Activated naive CD8-positive, alpha-beta T cell treated with anti-CD3 and anti-CD28 coated beads, Interleukin-2, amount 50 U/mL, for 24 hours (primary cell): ENCODE measurements at regions not wholly inside any gene's neighbourhood (a gene's known extent, or its start where the extent isn't known, plus 50 kb on each side); places are given as distances from the start of the nearest gene placed in this dataset.

Source experiments
- ATAC-seq: fragments of 150-1000 bp; cut with Tn5 transposase; one replicate; pipeline ENCODE4 v1.10.0; 2021
- DNase-seq: peaks from one replicate; pipeline ENCODE4 v3.0.0; 2021
- H3K27ac Mint-ChIP-seq: one replicate; pipeline ENCODE4 v1.8.0; 2021; ENCODE audit warnings: mild to moderate bottlenecking, mixed read lengths
- H3K27me3 Mint-ChIP-seq: one replicate; pipeline ENCODE4 v1.8.0; 2021; ENCODE audit warnings: mixed read lengths
- H3K36me3 Mint-ChIP-seq: one replicate; pipeline ENCODE4 v1.8.0; 2021; ENCODE audit warnings: low read depth, mixed read lengths
- H3K4me1 Mint-ChIP-seq: one replicate; pipeline ENCODE4 v1.8.0; 2021; ENCODE audit warnings: mixed read lengths
- H3K4me3 Mint-ChIP-seq: one replicate; pipeline ENCODE4 v1.8.0; 2021; ENCODE audit warnings: mild to moderate bottlenecking, moderate library complexity, mixed read lengths
- H3K9me3 Mint-ChIP-seq: one replicate; pipeline ENCODE4 v1.8.0; 2021; ENCODE audit warnings: mixed read lengths

DNA sequence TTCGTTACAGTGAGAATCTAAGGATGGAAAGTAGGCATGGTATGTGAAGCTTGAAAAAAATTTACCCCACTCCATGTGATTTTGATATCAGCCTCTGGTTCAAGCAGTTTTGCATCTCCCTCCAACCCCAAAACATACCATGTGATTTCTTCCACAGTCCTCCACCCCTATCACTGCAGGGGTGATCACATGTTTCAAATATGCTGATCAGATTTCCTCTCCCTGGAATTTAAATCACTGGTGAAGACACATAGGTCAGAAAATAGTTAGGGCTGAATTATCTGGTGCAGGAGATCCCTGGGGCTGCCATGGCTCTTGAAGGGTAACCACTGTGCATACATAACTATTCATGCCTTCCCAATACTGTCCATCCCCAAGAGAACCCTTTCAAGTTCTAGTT, 119.7 kb upstream of the THRB start:
- ATAC-seq (no peak), DNase-seq (no peak)
- Mint-ChIP-seq H3K9me3 (no peaks in the 10 kb centered on the region), H3K4me3 (no peak overlapping the region), H3K36me3 (no peaks in the 10 kb centered on the region), H3K27me3 (no peaks in the 10 kb centered on the region), H3K4me1 (no peaks in the 10 kb centered on the region), H3K27ac (no peak overlapping the region)

DNA sequence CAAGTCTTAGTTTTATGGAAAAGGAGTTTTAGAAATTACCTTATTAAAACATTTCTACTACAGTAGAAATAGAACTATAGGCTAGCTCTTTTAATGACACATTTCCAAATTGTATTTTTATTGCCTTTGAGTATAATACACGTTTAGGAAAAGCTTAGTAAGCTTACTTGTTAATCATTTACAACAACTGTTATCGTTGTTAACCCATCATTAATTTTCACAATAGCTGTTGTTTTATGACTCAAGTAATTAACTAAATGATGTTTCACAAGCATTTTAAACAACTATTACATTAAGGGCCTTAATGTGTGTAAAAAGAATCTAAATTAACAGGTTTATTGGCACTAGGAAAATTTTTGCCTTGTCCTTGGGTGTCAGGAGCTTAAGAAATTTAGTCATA, 120.5 kb upstream of the THRB start:
- Mint-ChIP-seq H3K4me3 (no peak overlapping the region), H3K4me1 (no peaks in the 10 kb centered on the region), H3K36me3 (no peaks in the 10 kb centered on the region), H3K27me3 (no peaks in the 10 kb centered on the region), H3K9me3 (no peaks in the 10 kb centered on the region), H3K27ac (no peak overlapping the region)
- ATAC-seq (no peak), DNase-seq (no peak)

DNA sequence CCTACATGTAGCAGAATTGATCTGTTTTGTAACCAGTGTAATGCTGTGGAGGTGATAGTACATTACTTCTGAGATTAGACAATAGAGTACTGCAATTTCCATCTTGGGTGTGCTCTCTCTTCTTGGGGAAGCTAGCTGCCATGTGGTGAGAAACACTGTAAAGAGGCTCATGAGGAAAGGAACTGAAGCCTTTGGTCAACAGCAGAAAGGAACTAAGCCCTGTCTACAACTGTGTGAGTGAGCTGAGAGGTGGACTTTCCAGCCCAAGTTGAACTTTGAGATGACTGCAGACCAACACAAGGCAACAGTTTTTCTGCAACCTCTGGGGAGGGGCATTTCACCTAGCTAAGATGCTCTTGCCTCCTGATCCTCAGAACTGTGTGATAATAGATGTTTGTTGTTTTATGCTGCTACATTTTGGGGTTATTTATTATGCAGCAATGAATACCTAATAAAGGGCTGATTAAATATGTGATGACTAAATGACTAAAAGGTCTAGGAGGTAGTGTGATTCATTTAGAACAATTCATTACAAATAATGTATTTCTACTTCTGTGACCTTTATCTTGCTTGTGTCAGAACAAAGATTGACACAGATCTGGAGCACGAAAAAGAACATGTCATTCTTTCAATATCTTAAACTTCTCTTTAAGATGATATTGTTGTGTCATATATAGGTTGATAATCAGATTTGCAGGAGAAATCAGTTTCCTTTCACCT, 121.6 kb upstream of the THRB start:
- H3K27me3 Mint-ChIP-seq, result no peaks in the 10 kb centered on the region
- no peaks in the 10 kb centered on the region for H3K4me1 Mint-ChIP-seq
- no peaks in the 10 kb centered on the region for H3K36me3 Mint-ChIP-seq
- no peaks in the 10 kb centered on the region for H3K9me3 Mint-ChIP-seq
- DNase-seq (no peak), ATAC-seq (no peak)
- H3K27ac Mint-ChIP-seq, result no peak overlapping the region
- H3K4me3 Mint-ChIP-seq, result no peak overlapping the region

DNA sequence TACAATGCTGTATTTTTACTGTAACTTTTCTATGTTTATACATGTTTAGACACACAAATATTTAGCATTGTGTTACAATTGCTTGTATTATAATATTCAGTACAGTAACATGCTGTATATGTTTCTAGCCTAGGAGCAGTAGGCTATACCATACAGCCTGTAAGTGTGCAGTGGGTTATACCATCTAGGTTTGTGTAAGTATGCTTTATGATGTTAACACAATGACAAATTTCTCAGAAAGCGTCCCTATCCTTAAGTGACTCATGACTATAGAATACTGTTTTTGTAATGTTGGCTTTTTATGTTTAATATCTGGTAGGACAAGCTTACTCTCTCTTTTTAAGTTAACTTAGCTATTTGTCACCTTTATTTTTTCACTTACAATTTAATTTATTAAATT, 127.5 kb upstream of the THRB start:
- Mint-ChIP-seq H3K4me1 (no peaks in the 10 kb centered on the region), H3K4me3 (no peak overlapping the region), H3K36me3 (no peaks in the 10 kb centered on the region), H3K9me3 (no peaks in the 10 kb centered on the region), H3K27ac (no peak overlapping the region), H3K27me3 (no peaks in the 10 kb centered on the region)
- DNase-seq (no peak), ATAC-seq (no peak)

DNA sequence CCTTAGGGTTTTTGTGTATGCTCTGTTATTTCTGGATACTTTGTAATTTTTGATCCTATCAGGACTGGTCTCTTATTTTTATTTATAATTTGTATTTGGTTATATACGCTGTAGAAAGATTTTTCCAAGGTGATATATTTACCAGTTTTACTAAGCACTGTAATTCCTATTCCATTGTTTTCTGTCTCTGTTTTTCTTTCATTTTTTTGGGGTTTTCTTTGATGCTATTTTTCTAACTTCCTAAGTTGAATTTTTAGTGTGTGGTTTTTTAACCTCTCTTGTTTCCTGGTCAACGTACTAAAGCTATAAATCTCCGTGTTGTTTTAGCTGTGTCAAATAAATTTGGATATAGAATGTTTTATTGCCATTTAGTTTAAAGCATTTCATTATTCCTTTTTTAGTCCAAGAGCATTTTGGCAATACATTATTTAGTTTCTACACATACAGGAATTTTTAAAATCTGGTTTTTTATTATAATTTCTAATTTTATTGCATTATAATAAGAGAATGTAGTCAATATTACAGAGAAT, 128.1 kb upstream of the THRB start:
- Mint-ChIP-seq H3K4me1 (no peaks in the 10 kb centered on the region), H3K36me3 (no peaks in the 10 kb centered on the region)

DNA sequence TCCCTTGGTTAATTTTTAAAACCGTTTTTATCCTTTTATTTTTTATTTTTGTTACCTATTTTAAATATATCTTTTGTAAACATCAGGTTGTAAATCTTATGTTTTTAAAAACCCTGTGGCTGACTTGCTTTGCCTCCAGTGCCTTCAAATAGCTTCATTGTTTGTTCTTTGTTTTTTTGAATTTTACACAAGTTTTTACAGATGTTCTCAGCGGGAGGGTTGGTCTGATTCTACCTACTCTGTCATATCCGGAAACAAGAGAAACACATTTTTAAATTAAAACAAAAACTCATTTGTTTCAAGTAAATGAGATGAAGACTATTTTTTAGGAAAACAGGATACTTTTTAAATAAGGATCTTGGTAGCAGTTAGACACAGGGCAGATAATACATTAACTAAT, 129.0 kb upstream of the THRB start:
- Mint-ChIP-seq H3K36me3 (no peaks in the 10 kb centered on the region), H3K4me1 (no peaks in the 10 kb centered on the region), H3K27me3 (no peaks in the 10 kb centered on the region), H3K9me3 (no peaks in the 10 kb centered on the region), H3K27ac (no peak overlapping the region), H3K4me3 (no peak overlapping the region)
- no peak for DNase-seq
- ATAC-seq, result no peak

More for the DNA sequence above, 128.1 kb upstream of the THRB start:
- no peak overlapping the region for H3K27ac Mint-ChIP-seq
- no peaks in the 10 kb centered on the region for H3K27me3 Mint-ChIP-seq
- no peak for ATAC-seq
- no peak overlapping the region for H3K4me3 Mint-ChIP-seq
- DNase-seq, result no peak
- no peaks in the 10 kb centered on the region for H3K9me3 Mint-ChIP-seq

DNA sequence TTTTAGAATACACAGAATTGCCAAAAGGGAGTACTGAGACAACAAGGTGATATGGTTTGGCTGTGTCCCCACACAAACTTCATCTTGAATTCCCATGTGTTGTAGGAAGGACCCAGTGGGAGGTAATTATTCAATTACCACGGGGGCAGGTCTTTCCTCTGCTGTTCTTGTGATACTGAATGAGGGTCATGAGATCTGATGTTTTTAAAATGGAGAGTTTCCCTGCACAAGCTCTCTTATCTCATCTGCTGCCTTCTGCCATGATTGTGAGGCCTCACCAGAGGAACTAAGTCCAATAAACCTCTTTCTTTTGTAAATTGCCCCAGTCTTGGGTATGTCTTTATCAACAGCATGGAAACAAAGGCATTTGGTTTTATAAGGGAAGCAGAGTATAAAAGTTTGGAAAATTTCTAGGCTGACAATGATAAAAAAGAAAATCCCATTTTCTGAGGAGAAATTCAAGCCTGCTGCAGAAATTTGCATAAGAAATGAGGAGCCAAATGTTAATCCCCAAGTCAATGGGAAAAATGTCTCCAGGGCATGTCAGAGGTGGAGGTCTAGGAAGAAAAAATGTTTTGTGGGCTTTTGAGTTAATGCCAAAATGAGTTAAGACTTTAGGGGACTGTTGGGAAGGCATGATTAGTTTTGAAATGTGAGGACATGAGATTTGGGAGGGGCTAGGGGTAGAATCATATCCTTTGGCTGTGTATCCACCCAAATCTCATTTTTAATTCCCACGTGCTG, 130.5 kb upstream of the THRB start:
- ATAC-seq (no peak), DNase-seq (no peak)
- Mint-ChIP-seq H3K9me3 (no peaks in the 10 kb centered on the region), H3K27me3 (no peaks in the 10 kb centered on the region), H3K4me3 (no peak overlapping the region), H3K36me3 (no peaks in the 10 kb centered on the region), H3K27ac (no peak overlapping the region), H3K4me1 (no peaks in the 10 kb centered on the region)

DNA sequence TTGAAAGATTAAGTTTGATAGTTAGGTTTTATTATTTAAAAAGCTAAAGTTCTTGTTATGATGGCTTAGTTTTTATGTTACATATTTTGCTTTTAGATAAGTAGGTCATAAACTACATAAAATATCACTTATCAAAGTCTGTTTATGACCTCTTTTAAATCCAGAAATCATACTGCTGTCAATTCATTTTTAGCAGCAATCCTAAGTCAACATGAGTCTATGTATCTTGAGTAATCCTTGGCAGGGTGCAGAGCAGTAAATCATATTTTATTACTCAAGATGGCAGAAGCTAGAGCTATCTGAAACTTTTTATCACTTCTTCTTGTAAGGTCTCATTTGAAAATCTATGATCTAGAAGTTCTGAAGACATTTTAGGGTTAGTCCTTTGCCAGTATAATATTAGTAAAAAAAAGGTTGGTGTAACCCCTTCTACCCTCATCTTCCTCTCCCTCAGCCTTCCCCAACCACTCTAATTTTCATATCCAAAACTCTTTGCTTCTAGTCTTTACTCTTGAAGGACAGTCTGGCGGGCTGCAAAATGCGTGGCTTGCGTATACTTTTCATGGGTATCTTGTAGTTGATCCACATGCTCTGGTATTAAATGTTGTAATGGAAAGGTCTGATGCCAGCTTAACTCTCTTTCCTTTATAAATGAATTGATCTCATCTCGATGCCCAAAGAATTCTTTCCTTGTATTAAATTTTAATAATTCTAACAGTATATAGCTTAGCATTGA, 134.0 kb upstream of the THRB start:
- ATAC-seq (no peak), DNase-seq (no peak)
- Mint-ChIP-seq H3K4me3 (no peak overlapping the region), H3K27me3 (no peaks in the 10 kb centered on the region), H3K27ac (no peak overlapping the region), H3K9me3 (no peaks in the 10 kb centered on the region), H3K36me3 (no peaks in the 10 kb centered on the region), H3K4me1 (no peaks in the 10 kb centered on the region)

DNA sequence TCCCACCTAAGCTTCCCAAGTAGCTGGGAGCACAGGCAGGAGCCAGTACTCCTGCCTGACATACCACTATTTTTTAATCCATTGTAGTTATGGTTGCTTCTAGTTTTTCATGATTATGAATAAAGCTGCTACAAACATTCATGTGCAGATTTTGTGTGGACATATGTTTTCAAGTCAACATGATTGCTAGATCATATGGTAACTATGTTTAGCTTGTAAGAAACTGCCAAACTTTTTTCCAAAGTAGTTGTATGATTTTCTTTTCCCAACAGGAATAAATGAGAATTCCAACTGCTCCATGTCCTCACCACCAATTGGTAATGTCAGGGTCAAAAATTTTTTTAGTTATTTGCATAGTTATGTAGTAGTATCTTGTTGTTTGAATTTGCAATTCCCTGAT, 136.8 kb upstream of the THRB start:
- H3K4me3 Mint-ChIP-seq, result no peak overlapping the region
- no peaks in the 10 kb centered on the region for H3K36me3 Mint-ChIP-seq
- no peak overlapping the region for H3K27ac Mint-ChIP-seq
- DNase-seq (no peak), ATAC-seq (no peak)
- peaks cover 9% of the 10 kb centered on the region for H3K9me3 Mint-ChIP-seq
- no peaks in the 10 kb centered on the region for H3K27me3 Mint-ChIP-seq
- no peaks in the 10 kb centered on the region for H3K4me1 Mint-ChIP-seq

DNA sequence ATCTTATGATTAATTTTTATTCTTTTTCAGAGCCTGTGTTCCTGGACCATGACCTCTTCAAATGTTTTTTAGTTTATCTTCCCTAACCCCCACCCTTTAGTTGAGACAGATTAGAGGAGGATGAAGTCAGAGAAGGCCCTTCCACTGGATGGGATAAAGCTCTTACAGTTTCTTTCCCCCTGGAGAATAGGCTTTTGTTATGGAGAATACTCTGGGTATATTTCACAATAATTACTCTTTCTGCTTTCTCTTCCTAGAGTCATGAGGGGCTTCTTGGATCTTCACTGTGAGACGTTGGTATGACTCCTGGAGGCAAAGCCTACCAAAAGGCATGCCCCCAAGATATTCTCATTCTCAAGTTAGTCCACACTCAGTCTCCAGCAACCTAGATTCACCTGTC, 144.4 kb upstream of the THRB start:
- peaks cover 10% of the 10 kb centered on the region for H3K9me3 Mint-ChIP-seq
- H3K36me3 Mint-ChIP-seq, result no peaks in the 10 kb centered on the region
- no peak for DNase-seq
- no peaks in the 10 kb centered on the region for H3K27me3 Mint-ChIP-seq
- no peak overlapping the region for H3K4me3 Mint-ChIP-seq
- H3K4me1 Mint-ChIP-seq, result no peaks in the 10 kb centered on the region
- no peak for ATAC-seq
- H3K27ac Mint-ChIP-seq, result no peak overlapping the region

DNA sequence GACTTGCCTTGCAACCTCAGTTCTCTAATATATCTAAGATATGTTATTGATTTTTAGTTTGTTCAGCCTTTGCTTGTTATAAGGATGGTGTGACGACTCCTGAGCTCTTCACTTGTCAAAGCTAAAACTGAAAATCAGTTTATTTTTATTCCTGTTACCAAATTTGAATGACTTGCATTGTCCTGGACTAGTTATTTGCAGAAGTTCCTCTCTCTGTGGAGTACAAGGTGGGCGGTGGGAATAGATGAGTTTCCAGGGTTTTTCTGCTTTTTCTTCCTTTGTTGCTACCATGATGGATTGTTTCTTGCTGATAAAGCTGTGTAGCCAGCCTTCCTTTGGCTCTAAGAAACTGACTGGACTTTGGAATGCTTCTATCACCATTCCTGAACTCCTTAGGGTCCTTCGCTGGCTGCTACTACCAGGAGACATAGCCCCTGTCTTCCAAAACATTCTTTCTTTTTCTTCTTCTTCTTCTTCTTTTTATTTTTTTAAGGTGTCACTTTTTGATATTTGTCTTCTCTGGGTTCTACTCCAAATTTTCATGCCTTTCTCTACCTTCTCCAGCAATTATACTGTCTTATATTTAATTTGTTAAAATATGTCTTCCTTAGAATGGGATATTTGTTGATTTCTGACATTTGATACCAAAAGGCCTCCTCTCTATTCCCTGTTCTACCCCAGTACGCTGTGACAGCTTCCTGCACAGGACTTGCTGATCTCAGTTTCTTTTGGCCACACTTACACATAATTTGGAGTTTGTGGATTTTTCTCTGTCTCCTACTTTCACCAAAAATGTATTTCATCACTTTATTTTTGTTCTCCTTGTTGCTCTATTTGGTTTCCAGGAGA, 145.1 kb upstream of the THRB start:
- Mint-ChIP-seq H3K27me3 (no peaks in the 10 kb centered on the region), H3K4me3 (no peak overlapping the region), H3K36me3 (no peaks in the 10 kb centered on the region), H3K4me1 (no peaks in the 10 kb centered on the region), H3K9me3 (peaks cover 9% of the 10 kb centered on the region), H3K27ac (no peak overlapping the region)
- DNase-seq (no peak), ATAC-seq (no peak)

DNA sequence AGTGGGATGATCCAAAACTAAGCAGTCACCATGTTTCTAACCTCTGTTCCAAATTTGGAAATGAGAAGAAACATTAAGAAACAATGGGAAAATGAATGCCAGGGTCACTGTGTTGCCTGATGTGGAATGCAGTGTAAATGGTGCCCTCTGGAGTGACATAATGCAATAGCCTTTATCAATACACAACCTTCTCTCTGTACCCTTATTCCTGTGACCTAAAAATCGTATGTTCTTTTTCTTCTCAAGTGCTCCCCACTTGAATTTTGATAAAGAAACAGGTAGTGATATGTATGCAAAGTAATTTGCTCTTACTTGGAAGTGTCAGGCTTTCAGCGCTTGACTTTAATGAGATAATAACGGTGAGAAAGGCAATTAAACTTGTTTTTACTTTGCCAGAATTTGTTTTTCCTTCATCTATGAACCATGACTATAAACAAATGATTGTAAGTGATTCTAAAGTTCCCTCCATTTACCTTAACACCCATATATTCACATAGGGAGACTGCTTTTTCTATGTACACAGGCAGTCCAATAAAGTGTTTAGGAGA, 145.8 kb upstream of the THRB start:
- Mint-ChIP-seq H3K4me3 (no peak overlapping the region), H3K4me1 (no peaks in the 10 kb centered on the region), H3K27ac (no peak overlapping the region), H3K9me3 (peaks cover 5% of the 10 kb centered on the region), H3K27me3 (no peaks in the 10 kb centered on the region), H3K36me3 (no peaks in the 10 kb centered on the region)
- ATAC-seq (no peak), DNase-seq (no peak)

DNA sequence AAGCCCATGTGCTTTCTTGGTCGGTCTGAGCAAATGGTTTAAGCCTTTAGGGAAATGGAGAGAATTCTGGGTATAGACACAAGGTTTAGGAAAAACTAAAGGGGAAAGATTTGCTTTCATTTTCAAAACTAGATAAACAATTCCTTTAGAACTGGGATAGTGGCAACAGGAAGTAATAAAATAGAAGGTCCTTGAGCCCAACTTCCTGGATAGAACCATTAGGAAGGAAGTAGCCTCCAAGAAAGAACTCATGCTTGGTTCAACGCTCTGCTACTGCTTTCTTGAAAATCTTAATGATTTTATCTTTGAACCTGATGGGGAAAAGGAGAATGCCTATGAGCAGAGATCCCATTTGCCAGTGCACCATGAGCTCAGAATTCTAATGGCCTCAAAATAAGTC, 147.0 kb upstream of the THRB start:
- Mint-ChIP-seq H3K27ac (no peak overlapping the region), H3K9me3 (peaks cover under 1% of the 10 kb centered on the region)
- no peak for ATAC-seq

DNA sequence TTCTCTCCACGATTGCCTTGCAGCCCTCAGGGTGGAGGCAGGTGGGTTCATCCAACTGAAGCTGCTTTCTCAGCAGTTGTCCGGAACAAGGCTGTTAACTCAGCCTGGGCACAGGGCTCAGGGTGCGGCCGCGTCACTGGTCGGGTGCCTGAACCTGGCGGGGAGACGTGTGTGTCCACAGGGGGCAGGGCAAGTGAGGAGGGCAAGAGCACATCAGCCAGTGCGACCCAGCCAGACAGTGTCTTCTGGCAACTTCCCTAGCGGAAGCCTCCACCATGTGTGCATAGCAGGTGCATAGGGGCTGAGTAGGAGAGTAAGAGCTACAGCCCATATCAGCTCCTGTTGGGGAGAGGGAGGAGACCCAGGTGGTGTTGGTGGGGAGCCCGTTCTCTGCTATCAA, 150.4 kb upstream of the THRB start:
- ATAC-seq, result no peak
- H3K4me3 Mint-ChIP-seq, result no peak overlapping the region
- no peak for DNase-seq
- H3K27me3 Mint-ChIP-seq, result no peaks in the 10 kb centered on the region
- H3K9me3 Mint-ChIP-seq, result no peaks in the 10 kb centered on the region
- no peaks in the 10 kb centered on the region for H3K36me3 Mint-ChIP-seq
- H3K27ac Mint-ChIP-seq, result no peak overlapping the region
- H3K4me1 Mint-ChIP-seq, result no peaks in the 10 kb centered on the region

More for the DNA sequence above, 147.0 kb upstream of the THRB start:
- Mint-ChIP-seq H3K4me1 (no peaks in the 10 kb centered on the region), H3K36me3 (no peaks in the 10 kb centered on the region), H3K4me3 (no peak overlapping the region), H3K27me3 (no peaks in the 10 kb centered on the region)
- no peak for DNase-seq
